Body of pancreas (tissue), 4 donors: ENCODE measurements at regions not wholly inside any gene's neighbourhood (a gene's known extent, or its start where the extent isn't known, plus 50 kb on each side); places are given as distances from the start of the nearest gene placed in this dataset.

ENCODE experiments used
- POLR2A ChIP-seq, 3 donors: fragments of 450-650 bp; IDR thresholded peaks; one replicate each; pipeline ENCODE4 v1.6.1; 2016; ENCODE audit warnings: antibody characterized with exemption in 3 of 3, mild to moderate bottlenecking in 2 of 3
- TF ChIP-seq, protein P1 (sequence below), 7 experiments: fragments of 450-650 bp in 4 of 7; fragments of 200-600 bp in 3 of 7; sonication (generic) in 3 of 7; IDR thresholded peaks; one replicate each; pipeline ENCODE4 v1.5.1; 2016 to 2019; ENCODE audit warnings: antibody characterized with exemption in 7 of 7

GRCh38 chr4:58061967-58062366, 951.8 kb upstream of the IGFBP7 start:
- TF ChIP-seq, protein P1, sequence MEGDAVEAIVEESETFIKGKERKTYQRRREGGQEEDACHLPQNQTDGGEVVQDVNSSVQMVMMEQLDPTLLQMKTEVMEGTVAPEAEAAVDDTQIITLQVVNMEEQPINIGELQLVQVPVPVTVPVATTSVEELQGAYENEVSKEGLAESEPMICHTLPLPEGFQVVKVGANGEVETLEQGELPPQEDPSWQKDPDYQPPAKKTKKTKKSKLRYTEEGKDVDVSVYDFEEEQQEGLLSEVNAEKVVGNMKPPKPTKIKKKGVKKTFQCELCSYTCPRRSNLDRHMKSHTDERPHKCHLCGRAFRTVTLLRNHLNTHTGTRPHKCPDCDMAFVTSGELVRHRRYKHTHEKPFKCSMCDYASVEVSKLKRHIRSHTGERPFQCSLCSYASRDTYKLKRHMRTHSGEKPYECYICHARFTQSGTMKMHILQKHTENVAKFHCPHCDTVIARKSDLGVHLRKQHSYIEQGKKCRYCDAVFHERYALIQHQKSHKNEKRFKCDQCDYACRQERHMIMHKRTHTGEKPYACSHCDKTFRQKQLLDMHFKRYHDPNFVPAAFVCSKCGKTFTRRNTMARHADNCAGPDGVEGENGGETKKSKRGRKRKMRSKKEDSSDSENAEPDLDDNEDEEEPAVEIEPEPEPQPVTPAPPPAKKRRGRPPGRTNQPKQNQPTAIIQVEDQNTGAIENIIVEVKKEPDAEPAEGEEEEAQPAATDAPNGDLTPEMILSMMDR (IDR thresholded peaks at IDR 0.05), result peak in 1 of 7 experiments; percentile 7
- no peak for TF ChIP-seq POLR2A (IDR thresholded peaks at IDR 0.05)
